Femur (tissue), 1 donor: ENCODE measurements at regions not wholly inside any gene's neighbourhood (a gene's known extent, or its start where the extent isn't known, plus 50 kb on each side); places are given as distances from the start of the nearest gene placed in this dataset.

Source experiments
- DNase-seq: peaks from one replicate; pipeline ENCODE4 v3.0.0-alpha.2; 2017

GRCh38 chr5:1942630-1943029 lies 59.9 kb upstream of the IRX4 start:
- DNase-seq = no peak

DNA sequence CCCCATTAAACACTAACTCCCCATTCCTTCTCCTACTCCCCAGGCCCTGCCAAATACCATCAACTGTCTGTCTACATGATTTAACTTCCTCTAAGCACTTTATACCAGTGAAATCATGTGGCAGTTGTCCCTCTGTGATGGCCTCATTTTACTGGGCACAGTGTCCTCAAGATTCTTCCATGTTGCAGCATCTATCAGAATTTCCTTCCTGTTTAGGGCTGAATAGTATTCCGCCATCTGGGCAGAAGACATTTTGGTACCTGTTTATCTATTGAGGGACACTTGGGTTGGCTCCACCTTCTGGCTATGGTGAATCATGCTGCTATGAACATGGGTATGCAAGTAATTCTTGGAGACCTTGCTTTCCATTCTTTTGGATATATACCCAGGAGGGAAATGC lies 59.4 kb upstream of the IRX4 start:
- no peak for DNase-seq

DNA sequence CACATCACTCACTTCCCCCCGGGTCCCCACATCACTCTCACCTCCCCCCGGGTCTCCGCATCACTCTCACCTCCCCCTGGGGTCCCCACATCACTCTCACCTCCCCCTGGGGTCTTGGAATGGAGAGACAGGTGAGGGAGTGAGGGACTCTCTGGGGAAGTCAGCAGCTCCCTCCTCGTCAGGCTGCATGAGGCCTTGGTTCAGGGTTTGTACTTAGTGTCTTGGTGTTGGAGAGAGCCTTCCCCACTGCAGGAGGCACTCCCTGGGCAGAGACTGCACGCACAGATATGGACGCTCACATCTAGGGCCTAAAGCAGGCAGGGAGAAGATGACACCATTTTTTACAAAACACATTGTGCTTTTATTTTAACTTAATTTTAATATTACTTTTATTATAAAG lies 56.5 kb upstream of the IRX4 start:
- no peak for DNase-seq

GRCh38 chr5:1938310-1939000 lies 55.7 kb upstream of the IRX4 start:
- DNase-seq = no peak

DNA sequence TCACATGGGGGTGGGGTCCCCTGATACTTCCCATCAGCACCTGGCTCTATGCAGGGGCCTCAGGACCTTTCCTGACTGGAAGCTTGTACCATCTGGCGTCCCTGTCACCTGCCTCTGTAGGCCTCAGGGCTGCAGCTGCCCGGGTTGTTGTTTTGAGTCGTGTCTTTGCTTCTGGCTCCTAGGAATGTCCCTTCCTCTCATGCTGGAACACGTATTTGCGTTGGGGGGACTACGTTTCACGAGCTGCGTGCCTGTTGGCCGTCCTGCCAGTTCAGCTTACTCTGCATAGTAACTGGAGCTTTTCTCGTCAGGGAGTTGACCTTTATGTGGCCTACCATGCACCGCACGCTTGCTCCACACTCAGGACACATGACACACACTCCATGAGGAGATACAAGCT lies 54.9 kb upstream of the IRX4 start:
- DNase-seq = no peak

DNA sequence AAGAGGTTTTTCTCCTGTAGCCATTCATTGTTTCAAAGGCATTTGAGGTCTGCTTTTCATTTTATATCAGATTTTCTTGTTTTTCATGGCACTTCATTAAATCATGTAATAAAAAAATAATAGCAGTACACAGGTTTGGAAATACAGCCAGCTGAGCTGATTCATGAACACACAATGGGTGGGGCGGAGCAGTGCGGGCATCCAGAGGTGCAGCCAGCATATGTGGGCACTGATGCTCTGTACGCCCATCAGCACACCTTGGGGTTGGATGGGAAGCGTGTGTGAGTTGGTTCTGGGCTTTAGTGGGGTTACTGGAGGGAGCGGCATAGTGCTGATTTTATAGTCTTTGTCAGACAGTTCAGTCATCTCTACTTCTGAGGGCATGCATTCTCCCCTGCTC lies 54.2 kb upstream of the IRX4 start:
- DNase-seq = no peak

- DNase-seq = no peak
These were observed 53.7 kb upstream of the IRX4 start for GRCh38 chr5:1936413-1936812.

DNA sequence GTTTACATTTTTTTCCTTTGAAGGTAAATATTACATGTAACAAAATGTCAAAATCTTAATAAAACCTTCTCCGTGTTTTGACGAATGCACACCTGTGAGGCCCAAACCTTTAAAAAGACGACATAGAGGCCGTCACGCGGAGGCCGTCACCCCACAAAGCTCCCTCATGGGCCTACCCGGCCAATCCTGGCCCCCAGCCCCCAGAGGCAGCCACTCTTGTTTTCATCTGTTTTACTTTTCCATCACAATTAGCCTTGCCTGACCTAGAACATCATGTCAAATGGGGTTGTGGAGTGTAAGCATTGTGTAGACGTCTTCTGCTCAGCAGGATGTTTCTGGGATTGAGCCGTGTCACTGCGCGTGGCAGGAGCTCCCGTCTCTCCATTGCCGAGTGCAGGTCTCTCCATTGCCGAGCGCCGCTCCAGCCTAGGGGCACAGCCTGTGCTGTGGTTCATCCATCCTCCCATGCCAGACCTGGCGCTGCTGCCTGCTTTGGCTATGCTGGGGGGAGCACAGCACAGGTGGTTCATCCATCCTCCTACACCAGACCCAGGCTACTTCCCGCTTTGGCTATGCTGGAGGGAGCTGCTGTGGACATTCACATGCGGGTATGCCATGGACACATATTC lies 52.2 kb upstream of the IRX4 start:
- no peak for DNase-seq

DNA sequence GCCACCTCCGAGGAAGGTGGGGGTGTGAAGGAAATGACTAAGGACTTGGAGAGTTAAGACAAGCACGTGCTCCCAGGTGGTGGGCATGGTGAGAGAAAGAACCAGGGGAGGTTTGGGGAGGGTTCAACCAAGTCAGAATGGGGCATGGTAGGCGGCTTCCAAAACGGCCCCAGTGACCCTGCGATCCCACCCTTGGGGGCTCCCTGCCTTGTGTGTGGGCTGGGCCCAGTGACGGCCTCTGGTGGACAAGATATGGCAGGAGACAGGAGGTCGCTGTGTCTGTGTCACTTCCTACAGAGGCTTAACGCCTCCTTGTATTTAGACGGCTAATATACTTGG lies 51.3 kb upstream of the IRX4 start:
- no peak for DNase-seq

- DNase-seq = no peak
These were observed 50.8 kb upstream of the IRX4 start for GRCh38 chr5:1933364-1934055.
